ENCODE measurements at regions not wholly inside any gene's neighbourhood (a gene's known extent, or its start where the extent isn't known, plus 50 kb on each side); places are given as distances from the start of the nearest gene placed in this dataset.

- Histone ChIP-seq H3F3A (ENCODE audit: insufficient read depth, low read length) (no peaks in the 10 kb centered on the region), H3K9ac (ENCODE audit: low read length) (no peak overlapping the region), H3K27ac (ENCODE audit: low read depth, low read length, poor library complexity, severe bottlenecking) (no peak overlapping the region), H3K9me2 (ENCODE audit: low read depth, low read length) (no peaks in the 10 kb centered on the region), H3K27me3 (ENCODE audit: insufficient read depth, low read length) (no peaks in the 10 kb centered on the region), H3K79me2 (ENCODE audit: insufficient read depth, low read length) (no peaks in the 10 kb centered on the region), H3K4me3 (ENCODE audit: low read depth, low read length, poor library complexity, severe bottlenecking) (no peak overlapping the region), H3K9me3 (ENCODE audit: low read length) (no peaks in the 10 kb centered on the region), H2AFZ (ENCODE audit: low read length) (no peak overlapping the region), H4K20me1 (ENCODE audit: insufficient read depth, low read length) (no peaks in the 10 kb centered on the region), H3K4me1 (ENCODE audit: insufficient read depth, low read length, severe bottlenecking) (no peaks in the 10 kb centered on the region), H3K36me3 (ENCODE audit: insufficient read depth, low read length) (no peaks in the 10 kb centered on the region), H3K4me2 (ENCODE audit: low read length) (no peak overlapping the region)
- TF ChIP-seq EZH2 (IDR thresholded peaks at IDR 0.05; ENCODE audit: borderline replicate concordance, low read length) (no peak), CTCF (IDR thresholded peaks at IDR 0.05; ENCODE audit: low read length) (no peak)
Observed at GRCh38 chr19:30105316-30105715, 163.3 kb downstream of the URI1 start.

- Histone ChIP-seq H3K4me3 (ENCODE audit: low read depth, low read length, poor library complexity, severe bottlenecking) (no peak overlapping the region), H4K20me1 (ENCODE audit: insufficient read depth, low read length) (no peaks in the 10 kb centered on the region), H3K27me3 (ENCODE audit: insufficient read depth, low read length) (no peaks in the 10 kb centered on the region), H3F3A (ENCODE audit: insufficient read depth, low read length) (no peaks in the 10 kb centered on the region), H3K4me2 (ENCODE audit: low read length) (no peak overlapping the region), H3K9me3 (ENCODE audit: low read length) (no peaks in the 10 kb centered on the region), H3K4me1 (ENCODE audit: insufficient read depth, low read length, severe bottlenecking) (no peaks in the 10 kb centered on the region), H3K9me2 (ENCODE audit: low read depth, low read length) (no peaks in the 10 kb centered on the region), H3K79me2 (ENCODE audit: insufficient read depth, low read length) (no peaks in the 10 kb centered on the region), H3K27ac (ENCODE audit: low read depth, low read length, poor library complexity, severe bottlenecking) (no peak overlapping the region), H3K9ac (ENCODE audit: low read length) (no peak overlapping the region), H3K36me3 (ENCODE audit: insufficient read depth, low read length) (no peaks in the 10 kb centered on the region), H2AFZ (ENCODE audit: low read length) (no peak overlapping the region)
- TF ChIP-seq EZH2 (IDR thresholded peaks at IDR 0.05; ENCODE audit: borderline replicate concordance, low read length): no peak
- no peak for TF ChIP-seq CTCF (IDR thresholded peaks at IDR 0.05; ENCODE audit: low read length)
Observed at GRCh38 chr19:30105727-30106126, 163.7 kb downstream of the URI1 start.

GRCh38 chr19:30106417-30107095 lies 164.5 kb downstream of the URI1 start:
- H3K4me2 ChIP-seq (ENCODE audit: low read length): no peak overlapping the region
- no peak overlapping the region for H3K4me3 ChIP-seq (ENCODE audit: low read depth, low read length, poor library complexity, severe bottlenecking)
- H3K27me3 ChIP-seq (ENCODE audit: insufficient read depth, low read length): no peaks in the 10 kb centered on the region
- H3K9me2 ChIP-seq (ENCODE audit: low read depth, low read length): no peaks in the 10 kb centered on the region
- H3K9ac ChIP-seq (ENCODE audit: low read length): no peak overlapping the region
- H3K27ac ChIP-seq (ENCODE audit: low read depth, low read length, poor library complexity, severe bottlenecking): no peak overlapping the region
- no peaks in the 10 kb centered on the region for H4K20me1 ChIP-seq (ENCODE audit: insufficient read depth, low read length)
- H3F3A ChIP-seq (ENCODE audit: insufficient read depth, low read length): no peaks in the 10 kb centered on the region
- TF ChIP-seq EZH2 (IDR thresholded peaks at IDR 0.05; ENCODE audit: borderline replicate concordance, low read length) (no peak), CTCF (IDR thresholded peaks at IDR 0.05; ENCODE audit: low read length) (no peak)
- H3K36me3 ChIP-seq (ENCODE audit: insufficient read depth, low read length): no peaks in the 10 kb centered on the region
- H3K79me2 ChIP-seq (ENCODE audit: insufficient read depth, low read length): no peaks in the 10 kb centered on the region
- no peaks in the 10 kb centered on the region for H3K4me1 ChIP-seq (ENCODE audit: insufficient read depth, low read length, severe bottlenecking)
- H2AFZ ChIP-seq (ENCODE audit: low read length): no peak overlapping the region
- no peaks in the 10 kb centered on the region for H3K9me3 ChIP-seq (ENCODE audit: low read length)
